ENCODE measurements at regions not wholly inside any gene's neighbourhood (a gene's known extent, or its start where the extent isn't known, plus 50 kb on each side); places are given as distances from the start of the nearest gene placed in this dataset.

DNA sequence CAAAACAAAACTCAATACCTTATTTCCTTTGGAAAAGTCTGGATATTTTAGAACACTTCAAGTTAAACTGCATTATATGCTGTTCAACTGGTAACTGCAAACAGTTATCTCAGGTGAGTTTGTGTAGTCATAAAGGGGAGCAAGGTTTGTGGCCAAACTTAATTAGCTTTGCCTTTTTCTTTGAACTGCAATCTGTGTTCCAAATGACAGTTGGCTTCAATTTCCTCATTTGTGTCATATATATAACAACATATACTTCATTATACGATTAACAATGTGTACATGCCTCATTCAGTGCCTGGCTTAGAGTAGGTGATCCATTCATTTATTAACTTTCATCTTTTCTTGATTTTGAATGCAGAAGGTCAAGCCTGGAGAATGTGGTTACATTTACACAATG, 55.8 kb downstream of the KCNE4 start:
- Mint-ChIP-seq H3K4me3 (no peak overlapping the region), H3K27me3 (no peaks in the 10 kb centered on the region)

GRCh38 chr2:223108351-223109050, 56.5 kb downstream of the KCNE4 start:
- H3K4me3 Mint-ChIP-seq: no peak overlapping the region
- ATAC-seq: no peak

More for the DNA sequence above, 55.8 kb downstream of the KCNE4 start:
- no peak for DNase-seq (ENCODE audit: low spot score)
- Mint-ChIP-seq H3K27ac (no peak overlapping the region), H3K4me1 (ENCODE audit: low read depth in 2 of 2) (no peaks in the 10 kb centered on the region), H3K36me3 (no peaks in the 10 kb centered on the region), H3K9me3 (peaks cover 5% of the 10 kb centered on the region)
- no peak for ATAC-seq

DNA sequence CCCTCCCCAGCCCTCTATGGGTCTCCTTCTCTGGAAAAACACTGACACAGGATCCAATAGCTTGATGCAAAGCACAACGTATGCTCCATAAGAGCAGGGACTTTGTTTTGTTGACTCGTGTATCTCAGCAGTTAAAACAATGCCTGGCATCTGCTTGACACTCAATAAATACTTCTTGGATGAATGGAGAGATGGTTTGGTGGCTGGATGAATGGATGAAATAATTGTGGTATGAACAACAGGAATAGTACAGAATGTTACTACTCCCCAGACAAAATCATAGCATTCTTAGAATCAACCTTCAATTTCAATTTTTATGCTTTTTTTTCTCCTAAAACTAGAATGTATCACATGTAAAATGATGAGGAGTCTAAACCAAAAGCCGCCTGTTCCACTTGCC, 57.4 kb downstream of the KCNE4 start:
- no peaks in the 10 kb centered on the region for H3K27me3 Mint-ChIP-seq
- H3K36me3 Mint-ChIP-seq: no peaks in the 10 kb centered on the region
- no peak for DNase-seq (ENCODE audit: low spot score)
- ATAC-seq: no peak
- H3K27ac Mint-ChIP-seq: no peak overlapping the region
- H3K4me3 Mint-ChIP-seq: no peak overlapping the region
- H3K9me3 Mint-ChIP-seq: peaks cover 5% of the 10 kb centered on the region
- no peaks in the 10 kb centered on the region for H3K4me1 Mint-ChIP-seq (ENCODE audit: low read depth in 2 of 2)

More at GRCh38 chr2:223108351-223109050, 56.5 kb downstream of the KCNE4 start:
- H3K9me3 Mint-ChIP-seq: peaks cover 5% of the 10 kb centered on the region
- H3K36me3 Mint-ChIP-seq: no peaks in the 10 kb centered on the region
- DNase-seq (ENCODE audit: low spot score): no peak
- H3K27ac Mint-ChIP-seq: no peak overlapping the region
- no peaks in the 10 kb centered on the region for H3K4me1 Mint-ChIP-seq (ENCODE audit: low read depth in 2 of 2)
- no peaks in the 10 kb centered on the region for H3K27me3 Mint-ChIP-seq

GRCh38 chr2:223113161-223113560, 61.2 kb downstream of the KCNE4 start:
- no peaks in the 10 kb centered on the region for H3K27me3 Mint-ChIP-seq
- no peak overlapping the region for H3K27ac Mint-ChIP-seq

GRCh38 chr2:223114170-223114569, 62.2 kb downstream of the KCNE4 start:
- H3K4me1 Mint-ChIP-seq (ENCODE audit: low read depth in 2 of 2): no peaks in the 10 kb centered on the region
- DNase-seq (ENCODE audit: low spot score) (no peak), ATAC-seq (no peak)
- no peak overlapping the region for H3K4me3 Mint-ChIP-seq
- no peaks in the 10 kb centered on the region for H3K27me3 Mint-ChIP-seq
- no peaks in the 10 kb centered on the region for H3K36me3 Mint-ChIP-seq
- peaks cover 2% of the 10 kb centered on the region for H3K9me3 Mint-ChIP-seq
- no peak overlapping the region for H3K27ac Mint-ChIP-seq

More at GRCh38 chr2:223113161-223113560, 61.2 kb downstream of the KCNE4 start:
- ATAC-seq (no peak), DNase-seq (ENCODE audit: low spot score) (no peak)
- Mint-ChIP-seq H3K9me3 (peaks cover 5% of the 10 kb centered on the region), H3K36me3 (no peaks in the 10 kb centered on the region), H3K4me3 (no peak overlapping the region), H3K4me1 (ENCODE audit: low read depth in 2 of 2) (no peaks in the 10 kb centered on the region)

GRCh38 chr2:223114917-223115316, 62.9 kb downstream of the KCNE4 start:
- Mint-ChIP-seq H3K27ac (no peak overlapping the region), H3K4me1 (ENCODE audit: low read depth in 2 of 2) (no peaks in the 10 kb centered on the region), H3K27me3 (no peaks in the 10 kb centered on the region), H3K4me3 (no peak overlapping the region), H3K36me3 (no peaks in the 10 kb centered on the region), H3K9me3 (no peaks in the 10 kb centered on the region)
- ATAC-seq (no peak), DNase-seq (ENCODE audit: low spot score) (no peak)

GRCh38 chr2:223117533-223117932, 65.5 kb downstream of the KCNE4 start:
- Mint-ChIP-seq H3K4me1 (ENCODE audit: low read depth in 2 of 2) (no peaks in the 10 kb centered on the region), H3K27me3 (no peaks in the 10 kb centered on the region), H3K27ac (peak overlapping the region in 1 of 2 donors; percentile 2), H3K9me3 (no peaks in the 10 kb centered on the region), H3K36me3 (no peaks in the 10 kb centered on the region), H3K4me3 (no peak overlapping the region)
- DNase-seq (ENCODE audit: low spot score) (no peak), ATAC-seq (no peak)

DNA sequence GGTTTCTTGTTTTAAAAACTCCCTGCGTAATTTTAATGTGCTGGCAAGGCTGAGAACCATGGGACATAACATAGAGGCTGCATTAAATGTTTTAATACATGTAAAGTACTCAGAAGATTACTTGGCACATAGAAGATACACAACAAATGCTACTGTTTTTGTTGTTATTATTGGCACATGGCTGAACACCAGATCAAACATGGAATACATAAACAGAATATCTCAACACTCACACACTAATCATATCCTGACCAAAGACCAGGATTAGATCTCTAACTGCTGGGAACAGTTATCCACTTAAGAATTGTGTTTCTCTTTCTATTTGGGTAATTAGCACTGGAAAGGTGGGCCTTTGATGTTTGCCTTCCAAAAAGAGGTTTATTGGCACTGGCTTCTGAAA, 69.3 kb downstream of the KCNE4 start:
- Mint-ChIP-seq H3K36me3 (no peaks in the 10 kb centered on the region), H3K27me3 (no peaks in the 10 kb centered on the region), H3K27ac (no peak overlapping the region), H3K9me3 (peaks cover 2% of the 10 kb centered on the region), H3K4me1 (ENCODE audit: low read depth in 2 of 2) (no peaks in the 10 kb centered on the region), H3K4me3 (no peak overlapping the region)
- DNase-seq (ENCODE audit: low spot score) (no peak), ATAC-seq (no peak)

DNA sequence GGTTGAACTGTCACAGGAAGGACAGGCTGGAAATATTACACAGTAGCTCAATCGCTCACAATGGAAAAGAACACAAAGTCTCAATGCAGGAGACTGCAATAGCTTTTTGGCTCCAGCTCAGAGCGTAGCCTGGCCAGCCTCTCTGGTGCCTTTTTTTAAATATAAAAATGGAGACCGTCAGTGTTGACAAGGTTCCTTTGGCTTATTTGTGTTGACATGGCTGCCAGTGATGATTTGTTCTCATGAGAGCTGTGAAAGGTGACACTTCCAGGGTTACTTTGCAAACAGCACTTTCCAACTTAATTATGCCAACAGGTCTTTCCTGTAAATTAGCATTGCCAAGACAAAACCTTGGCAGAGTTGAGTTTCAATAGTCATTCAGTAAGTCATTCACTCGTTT, 70.8 kb downstream of the KCNE4 start:
- no peaks in the 10 kb centered on the region for H3K27me3 Mint-ChIP-seq

DNA sequence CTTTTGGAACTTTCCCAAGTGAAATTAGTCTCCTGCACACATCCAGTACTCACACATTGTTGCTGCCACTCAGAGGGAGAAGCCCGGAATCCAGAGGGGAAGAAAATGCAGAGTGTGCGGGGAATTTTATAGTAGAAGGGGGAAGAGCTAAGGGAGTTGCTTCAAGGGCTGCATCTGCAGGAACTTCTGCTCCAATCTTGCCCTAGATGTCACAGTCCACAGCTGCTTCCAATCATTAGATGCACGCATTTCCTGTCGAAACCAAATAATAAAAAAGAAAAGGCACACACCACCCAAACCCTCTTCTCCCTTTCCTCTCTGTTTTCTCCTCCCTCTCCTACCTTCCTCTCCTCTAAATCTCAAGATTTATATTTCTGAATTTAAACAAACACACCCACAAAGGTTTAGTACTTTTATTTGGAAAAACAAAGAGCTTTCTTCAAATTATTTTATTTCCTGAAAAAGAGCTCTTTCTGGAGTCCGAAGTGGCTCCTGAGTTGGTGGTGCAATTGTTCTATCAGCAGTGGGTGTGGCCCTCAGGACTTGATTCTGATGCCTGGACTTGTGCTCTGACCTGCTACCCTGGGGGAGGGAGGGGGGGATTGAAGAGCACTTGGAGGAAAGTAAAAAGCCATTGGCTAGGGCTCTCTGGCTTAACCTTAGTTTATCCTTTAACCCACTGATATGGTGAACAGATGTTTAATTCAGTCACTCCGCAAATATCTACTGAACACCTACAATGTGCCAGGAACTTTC, 72.0 kb downstream of the KCNE4 start:
- H3K4me1 Mint-ChIP-seq (ENCODE audit: low read depth in 2 of 2): no peaks in the 10 kb centered on the region
- no peaks in the 10 kb centered on the region for H3K27me3 Mint-ChIP-seq
- no peak overlapping the region for H3K27ac Mint-ChIP-seq
- ATAC-seq: no peak
- H3K9me3 Mint-ChIP-seq: peaks cover 4% of the 10 kb centered on the region
- DNase-seq (ENCODE audit: low spot score): no peak
- H3K36me3 Mint-ChIP-seq: no peaks in the 10 kb centered on the region
- H3K4me3 Mint-ChIP-seq: no peak overlapping the region

More for the DNA sequence above, 70.8 kb downstream of the KCNE4 start:
- H3K4me3 Mint-ChIP-seq: no peak overlapping the region
- no peak for DNase-seq (ENCODE audit: low spot score)
- no peak overlapping the region for H3K27ac Mint-ChIP-seq
- H3K9me3 Mint-ChIP-seq: peaks cover 3% of the 10 kb centered on the region
- no peak for ATAC-seq
- H3K36me3 Mint-ChIP-seq: no peaks in the 10 kb centered on the region
- H3K4me1 Mint-ChIP-seq (ENCODE audit: low read depth in 2 of 2): no peaks in the 10 kb centered on the region

GRCh38 chr2:223141606-223142005, 89.6 kb downstream of the KCNE4 start:
- no peaks in the 10 kb centered on the region for H3K9me3 Mint-ChIP-seq

GRCh38 chr2:223142118-223142517, 90.1 kb downstream of the KCNE4 start:
- Mint-ChIP-seq H3K27ac (no peak overlapping the region), H3K4me3 (no peak overlapping the region), H3K27me3 (no peaks in the 10 kb centered on the region), H3K36me3 (no peaks in the 10 kb centered on the region), H3K9me3 (no peaks in the 10 kb centered on the region), H3K4me1 (ENCODE audit: low read depth in 2 of 2) (no peaks in the 10 kb centered on the region)
- ATAC-seq: no peak
- no peak for DNase-seq (ENCODE audit: low spot score)

More at GRCh38 chr2:223141606-223142005, 89.6 kb downstream of the KCNE4 start:
- DNase-seq (ENCODE audit: low spot score) (no peak), ATAC-seq (no peak)
- Mint-ChIP-seq H3K27ac (no peak overlapping the region), H3K36me3 (no peaks in the 10 kb centered on the region), H3K4me1 (ENCODE audit: low read depth in 2 of 2) (no peaks in the 10 kb centered on the region), H3K4me3 (no peak overlapping the region), H3K27me3 (no peaks in the 10 kb centered on the region)

DNA sequence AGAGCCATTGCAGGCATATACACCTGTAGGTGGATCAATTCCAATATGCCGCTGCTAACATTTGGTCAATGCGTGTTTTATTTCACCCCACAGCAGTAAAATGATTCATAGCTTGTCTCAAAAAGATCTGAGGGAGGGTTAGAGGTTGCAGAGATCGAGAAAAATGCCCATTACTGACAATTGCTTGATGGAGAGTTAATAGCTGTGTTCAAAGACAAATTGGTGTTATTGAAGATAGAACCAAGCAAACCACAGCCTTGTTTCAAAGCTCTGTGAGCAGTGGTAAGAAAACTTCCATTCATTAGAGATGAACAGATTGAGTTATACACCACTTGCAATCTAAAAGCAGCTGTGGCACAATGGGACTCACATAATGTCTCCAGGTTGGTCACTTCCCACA, 95.4 kb downstream of the KCNE4 start:
- no peak for ATAC-seq
- peaks cover 10% of the 10 kb centered on the region for H3K9me3 Mint-ChIP-seq

GRCh38 chr2:223148516-223148915, 96.5 kb downstream of the KCNE4 start:
- ATAC-seq: no peak

More for the DNA sequence above, 95.4 kb downstream of the KCNE4 start:
- no peak overlapping the region for H3K4me3 Mint-ChIP-seq
- no peaks in the 10 kb centered on the region for H3K4me1 Mint-ChIP-seq (ENCODE audit: low read depth in 2 of 2)
- no peaks in the 10 kb centered on the region for H3K36me3 Mint-ChIP-seq
- H3K27me3 Mint-ChIP-seq: no peaks in the 10 kb centered on the region
- no peak for DNase-seq (ENCODE audit: low spot score)
- H3K27ac Mint-ChIP-seq: no peak overlapping the region

More at GRCh38 chr2:223148516-223148915, 96.5 kb downstream of the KCNE4 start:
- H3K27me3 Mint-ChIP-seq: no peaks in the 10 kb centered on the region
- DNase-seq (ENCODE audit: low spot score): no peak
- H3K9me3 Mint-ChIP-seq: peaks cover 10% of the 10 kb centered on the region
- no peaks in the 10 kb centered on the region for H3K4me1 Mint-ChIP-seq (ENCODE audit: low read depth in 2 of 2)
- no peaks in the 10 kb centered on the region for H3K36me3 Mint-ChIP-seq
- H3K4me3 Mint-ChIP-seq: no peak overlapping the region
- H3K27ac Mint-ChIP-seq: no peak overlapping the region

All from natural killer cell treated with Interleukin-12 subunit alpha and Interleukin-12 subunit beta and Interleukin-15 and Interleukin-18, amount 100 ng/mL, for 72 hours (primary cell).